IPS DF 4.7 (cell line): ENCODE measurements at regions not wholly inside any gene's neighbourhood (a gene's known extent, or its start where the extent isn't known, plus 50 kb on each side); places are given as distances from the start of the nearest gene placed in this dataset.
A peak's percentile ranks its signal among the peaks of the same experiment; 100 is the strongest.

Experiments
- DNase-seq: peaks from one replicate; pipeline ENCODE4 v3.0.0-alpha.2; 2013; ENCODE audit warnings: low spot score; ENCODE audit errors: extremely low read depth

GRCh38 chr10:21173802-21174714 lies 276.9 kb upstream of the NEBL start:
- DNase-seq: no peak

- no peak for DNase-seq
Measured at GRCh38 chr10:21172930-21173801, 276.1 kb upstream of the NEBL start.

- no peak for DNase-seq
Measured at GRCh38 chr10:21172542-21172929, 275.4 kb upstream of the NEBL start.

GRCh38 chr10:21171936-21172541 lies 274.9 kb upstream of the NEBL start:
- no peak for DNase-seq

GRCh38 chr10:21171197-21171935 lies 274.3 kb upstream of the NEBL start:
- no peak for DNase-seq

GRCh38 chr10:21170216-21170615 lies 273.1 kb upstream of the NEBL start:
- DNase-seq: no peak

GRCh38 chr10:21169271-21169670 lies 272.2 kb upstream of the NEBL start:
- no peak for DNase-seq

- no peak for DNase-seq
Measured at GRCh38 chr10:21167288-21168010, 270.3 kb upstream of the NEBL start.

- DNase-seq: no peak
Measured at GRCh38 chr10:21166557-21167287, 269.6 kb upstream of the NEBL start.

GRCh38 chr10:21165489-21165888 lies 268.4 kb upstream of the NEBL start:
- no peak for DNase-seq

- no peak for DNase-seq
Measured at GRCh38 chr10:21164687-21165086, 267.6 kb upstream of the NEBL start.

- DNase-seq: no peak
Measured at GRCh38 chr10:21162948-21163347, 265.8 kb upstream of the NEBL start.

GRCh38 chr10:21161647-21162046 lies 264.5 kb upstream of the NEBL start:
- DNase-seq: peak; percentile 71

GRCh38 chr10:21161090-21161625 lies 264.0 kb upstream of the NEBL start:
- DNase-seq: no peak

- DNase-seq: no peak
Measured at GRCh38 chr10:21160116-21160515, 263.0 kb upstream of the NEBL start.

GRCh38 chr10:21159669-21160068 lies 262.6 kb upstream of the NEBL start:
- no peak for DNase-seq

GRCh38 chr10:21158301-21158700 lies 261.2 kb upstream of the NEBL start:
- DNase-seq: no peak

GRCh38 chr10:21157664-21158063 lies 260.6 kb upstream of the NEBL start:
- DNase-seq: no peak

GRCh38 chr10:21150166-21150565 lies 253.1 kb upstream of the NEBL start:
- no peak for DNase-seq

GRCh38 chr10:21146436-21146789 lies 249.3 kb upstream of the NEBL start:
- no peak for DNase-seq
